DND-41 (cell line): ENCODE measurements at regions not wholly inside any gene's neighbourhood (a gene's known extent, or its start where the extent isn't known, plus 50 kb on each side); places are given as distances from the start of the nearest gene placed in this dataset.

Experiments used
- ATAC-seq: fragments of 200-7000 bp; cut with Tn5 transposase; 3 replicates; pipeline ENCODE4 v1.9.1; 2021; ENCODE audit warnings: low read depth; ENCODE audit not compliant: insufficient read depth
- DNase-seq: peaks from one replicate; pipeline ENCODE4 v3.0.0-alpha.2; 2020
- H2AFZ ChIP-seq: 2 replicates; pipeline ENCODE4 v1.6.0; 2012; ENCODE audit warnings: low read depth, low read length
- H3K27ac ChIP-seq: 2 replicates; pipeline ENCODE4 v1.5.1; 2012; ENCODE audit warnings: low read length, inconsistent platforms
- H3K27me3 ChIP-seq: fragments of 200-600 bp; sonication (generic); 2 replicates; pipeline ENCODE4 v1.6.0; 2012; ENCODE audit warnings: low read length, mild to moderate bottlenecking, inconsistent platforms; ENCODE audit not compliant: insufficient read depth, poor library complexity
- H3K36me3 ChIP-seq: 2 replicates; pipeline ENCODE4 v1.5.1; 2012; ENCODE audit warnings: low read length, inconsistent platforms; ENCODE audit not compliant: insufficient read depth
- H3K4me1 ChIP-seq: 2 replicates; pipeline ENCODE4 v1.5.1; 2012; ENCODE audit warnings: mild to moderate bottlenecking, low read length; ENCODE audit not compliant: insufficient read depth
- H3K4me2 ChIP-seq: 2 replicates; pipeline ENCODE4 v1.6.0; 2012; ENCODE audit warnings: mild to moderate bottlenecking, moderate library complexity, low read length, inconsistent platforms; ENCODE audit not compliant: insufficient read depth
- H3K4me3 ChIP-seq, 2 experiments: fragments of 200-600 bp in 1 of 2; shearing (Covaris generic) in 1 of 2; 2 replicates each; pipeline ENCODE4 v1.5.1; 2012 to 2016; ENCODE audit warnings: inconsistent platforms in 2 of 2, low read length in 2 of 2, mild to moderate bottlenecking in 2 of 2, low read depth in 1 of 2, moderate library complexity in 1 of 2
- H3K79me2 ChIP-seq: 2 replicates; pipeline ENCODE4 v1.6.0; 2012; ENCODE audit warnings: low read length, inconsistent platforms; ENCODE audit not compliant: insufficient read depth
- H3K9ac ChIP-seq: 2 replicates; pipeline ENCODE4 v1.6.0; 2012; ENCODE audit warnings: low read depth, mild to moderate bottlenecking, inconsistent platforms, low read length, moderate library complexity
- H3K9me3 ChIP-seq: 2 replicates; pipeline ENCODE4 v1.5.1; 2012; ENCODE audit warnings: low read length, moderate library complexity, mild to moderate bottlenecking, inconsistent platforms; ENCODE audit not compliant: insufficient read depth, severe bottlenecking
- H4K20me1 ChIP-seq: 2 replicates; pipeline ENCODE4 v1.6.0; 2012; ENCODE audit warnings: low read length; ENCODE audit not compliant: insufficient read depth
- CTCF ChIP-seq: IDR thresholded peaks from 2 replicates; pipeline ENCODE4 v1.5.1; 2012; ENCODE audit warnings: borderline replicate concordance, low read length, moderate library complexity, mild to moderate bottlenecking; ENCODE audit not compliant: poor library complexity, severe bottlenecking; ENCODE audit errors: extremely low read depth
- EZH2 ChIP-seq: IDR thresholded peaks from 3 replicates; pipeline ENCODE4 v1.6.1; 2012; ENCODE audit warnings: borderline replicate concordance, low read depth, mild to moderate bottlenecking, moderate library complexity, low read length, inconsistent platforms; ENCODE audit not compliant: severe bottlenecking

DNA sequence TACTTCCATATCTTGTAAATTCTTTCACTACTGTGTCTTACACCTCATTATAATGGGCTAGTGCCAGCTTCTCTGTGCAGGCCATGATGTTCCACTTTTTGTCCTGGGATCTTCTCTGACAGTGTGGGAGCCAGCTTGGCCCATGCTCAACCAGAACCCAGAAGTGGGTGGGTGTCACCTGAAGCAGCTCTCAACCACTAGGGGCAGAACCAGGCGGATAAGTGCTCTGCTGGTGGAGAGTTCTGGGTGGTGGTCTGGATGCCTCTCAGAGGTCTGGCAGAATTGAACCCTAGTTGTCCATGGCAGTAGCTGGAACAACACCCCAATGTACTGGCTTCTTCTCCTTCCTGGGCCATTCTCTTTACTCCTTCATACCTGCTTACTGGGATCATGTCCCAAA is 254.1 kb upstream of the N4BP1 start:
- Histone ChIP-seq H3K79me2 (no peaks in the 10 kb centered on the region), H3K9ac (no peak overlapping the region), H3K27ac (no peak overlapping the region), H3K4me3 (no peak overlapping the region), H3K27me3 (no peaks in the 10 kb centered on the region), H3K4me1 (no peaks in the 10 kb centered on the region), H3K36me3 (no peaks in the 10 kb centered on the region), H3K4me2 (no peak overlapping the region), H4K20me1 (no peaks in the 10 kb centered on the region), H3K9me3 (no peaks in the 10 kb centered on the region), H2AFZ (no peak overlapping the region)
- DNase-seq (peak; percentile 4), ATAC-seq (no peak)
- TF ChIP-seq EZH2 (no peak), CTCF (peak; percentile 28)

- no peak overlapping the region for H3K27ac ChIP-seq
- no peak for DNase-seq
- no peaks in the 10 kb centered on the region for H3K4me1 ChIP-seq
- no peaks in the 10 kb centered on the region for H3K36me3 ChIP-seq
- H3K79me2 ChIP-seq: no peaks in the 10 kb centered on the region
- no peak overlapping the region for H3K9ac ChIP-seq
- no peak overlapping the region for H3K4me3 ChIP-seq
- H3K9me3 ChIP-seq: no peaks in the 10 kb centered on the region
- TF ChIP-seq EZH2 (no peak), CTCF (no peak)
- no peak for ATAC-seq
- H3K4me2 ChIP-seq: no peak overlapping the region
- no peak overlapping the region for H2AFZ ChIP-seq
- H3K27me3 ChIP-seq: no peaks in the 10 kb centered on the region
- no peaks in the 10 kb centered on the region for H4K20me1 ChIP-seq
These were observed 252.1 kb upstream of the N4BP1 start for GRCh38 chr16:48862087-48862532.

GRCh38 chr16:48860341-48860740 is 250.4 kb upstream of the N4BP1 start:
- TF ChIP-seq CTCF (no peak), EZH2 (no peak)
- H3K9ac ChIP-seq: no peak overlapping the region

GRCh38 chr16:48852951-48853350 is 243.0 kb upstream of the N4BP1 start:
- Histone ChIP-seq H4K20me1 (no peaks in the 10 kb centered on the region), H3K9ac (no peak overlapping the region), H3K4me1 (no peaks in the 10 kb centered on the region), H3K79me2 (no peaks in the 10 kb centered on the region), H3K27me3 (no peaks in the 10 kb centered on the region), H3K36me3 (no peaks in the 10 kb centered on the region), H3K9me3 (no peaks in the 10 kb centered on the region), H3K4me2 (no peak overlapping the region), H3K27ac (no peak overlapping the region), H2AFZ (no peak overlapping the region), H3K4me3 (no peak overlapping the region)
- ATAC-seq (no peak), DNase-seq (no peak)
- TF ChIP-seq CTCF (no peak), EZH2 (no peak)

More at GRCh38 chr16:48860341-48860740, 250.4 kb upstream of the N4BP1 start:
- no peak for DNase-seq
- no peaks in the 10 kb centered on the region for H3K79me2 ChIP-seq
- no peak overlapping the region for H2AFZ ChIP-seq
- no peaks in the 10 kb centered on the region for H3K27me3 ChIP-seq
- no peaks in the 10 kb centered on the region for H3K4me1 ChIP-seq
- H3K9me3 ChIP-seq: no peaks in the 10 kb centered on the region
- H3K4me3 ChIP-seq: no peak overlapping the region
- no peaks in the 10 kb centered on the region for H4K20me1 ChIP-seq
- no peaks in the 10 kb centered on the region for H3K36me3 ChIP-seq
- no peak for ATAC-seq
- H3K27ac ChIP-seq: no peak overlapping the region
- no peak overlapping the region for H3K4me2 ChIP-seq
